CD14-positive monocyte (primary cell): ENCODE measurements at regions not wholly inside any gene's neighbourhood (a gene's known extent, or its start where the extent isn't known, plus 50 kb on each side); places are given as distances from the start of the nearest gene placed in this dataset.

Experiments
- DNase-seq, 3 donors: peaks; one replicate each; pipeline ENCODE4 v3.0.0-alpha.2; 2011 to 2022
- H2AFZ ChIP-seq: 2 replicates; pipeline ENCODE4 v1.6.0; 2012; ENCODE audit warnings: mild to moderate bottlenecking, low read depth, low read length, inconsistent platforms; ENCODE audit not compliant: insufficient read depth, poor library complexity, severe bottlenecking
- H3K27ac ChIP-seq, 2 donors: 1 replicate in 1 of 2; 2 replicates in 1 of 2; pipeline ENCODE4 v1.5.1; 2012 to 2013; ENCODE audit warnings: low read length in 2 of 2, control low read depth in 1 of 2, inconsistent platforms in 1 of 2, low read depth in 1 of 2, mild to moderate bottlenecking in 1 of 2
- H3K27me3 ChIP-seq, 2 donors: one replicate each; pipeline versions ENCODE4 v1.6.0 to v1.6.1; 2011 to 2013; ENCODE audit warnings: low read length in 2 of 2; ENCODE audit not compliant: control insufficient read depth in 2 of 2, insufficient read depth in 2 of 2
- H3K36me3 ChIP-seq, 2 donors: replicated peaks in 1 of 2; 1 replicate in 1 of 2; 2 replicates in 1 of 2; pipeline versions ENCODE4 v1.5.1 to v1.6.1; 2012 to 2013; ENCODE audit warnings: low read length in 2 of 2, control low read depth in 1 of 2, inconsistent platforms in 1 of 2, mild to moderate bottlenecking in 1 of 2; ENCODE audit not compliant: insufficient read depth in 2 of 2, control insufficient read depth in 1 of 2
- H3K4me1 ChIP-seq, 2 donors: 1 replicate in 1 of 2; 2 replicates in 1 of 2; pipeline versions ENCODE4 v1.5.1 to v1.6.1; 2012 to 2013; ENCODE audit warnings: low read length in 2 of 2, control low read depth in 1 of 2, inconsistent platforms in 1 of 2, mild to moderate bottlenecking in 1 of 2, moderate library complexity in 1 of 2; ENCODE audit not compliant: insufficient read depth in 2 of 2, control insufficient read depth in 1 of 2
- H3K4me2 ChIP-seq: replicated peaks from 2 replicates; pipeline ENCODE3; 2012; ENCODE audit warnings: low read length, moderate library complexity, mild to moderate bottlenecking; ENCODE audit not compliant: poor library complexity, severe bottlenecking; ENCODE audit errors: extremely low read depth
- H3K4me3 ChIP-seq, 3 experiments: fragments of 200-600 bp in 1 of 3; sonication (generic) in 1 of 3; replicated peaks in 1 of 3; 1 replicate in 2 of 3; 2 replicates in 1 of 3; pipeline ENCODE4 v1.5.1; 2011 to 2013; ENCODE audit warnings: low read length in 3 of 3, mild to moderate bottlenecking in 3 of 3, control low read depth in 2 of 3, low read depth in 2 of 3, inconsistent platforms in 1 of 3, moderate library complexity in 1 of 3
- H3K79me2 ChIP-seq: 2 replicates; pipeline ENCODE4 v1.6.0; 2012; ENCODE audit warnings: mild to moderate bottlenecking, control low read depth, inconsistent platforms, low read length, moderate library complexity; ENCODE audit not compliant: insufficient read depth
- H3K9ac ChIP-seq: 2 replicates; pipeline ENCODE4 v1.6.0; 2017; ENCODE audit warnings: low read length, mild to moderate bottlenecking; ENCODE audit not compliant: insufficient read depth, poor library complexity, severe bottlenecking
- H3K9me3 ChIP-seq, 2 donors: replicated peaks in 1 of 2; 1 replicate in 1 of 2; 2 replicates in 1 of 2; pipeline versions ENCODE4 v1.5.1 to v1.6.1; 2012 to 2013; ENCODE audit warnings: low read length in 2 of 2, control low read depth in 1 of 2; ENCODE audit not compliant: control insufficient read depth in 1 of 2, insufficient read depth in 1 of 2
- H4K20me1 ChIP-seq: 2 replicates; pipeline ENCODE4 v1.6.0; 2012; ENCODE audit warnings: mild to moderate bottlenecking, low read length, control low read depth, moderate library complexity; ENCODE audit not compliant: insufficient read depth
- H3K27ac Mint-ChIP-seq, 7 donors: one replicate each; pipeline ENCODE4 v1.8.0; 2020; ENCODE audit warnings: mild to moderate bottlenecking in 7 of 7, mixed read lengths in 7 of 7, moderate library complexity in 6 of 7, inconsistent platforms in 2 of 7
- H3K27me3 Mint-ChIP-seq, 3 donors: one replicate each; pipeline ENCODE4 v1.8.0; 2021 to 2022; ENCODE audit warnings: low read depth in 3 of 3, mild to moderate bottlenecking in 3 of 3, mixed read lengths in 3 of 3, moderate library complexity in 3 of 3, inconsistent platforms in 1 of 3
- H3K36me3 Mint-ChIP-seq, 2 donors: one replicate each; pipeline ENCODE4 v1.8.0; 2020; ENCODE audit warnings: mixed read lengths in 2 of 2, inconsistent platforms in 1 of 2, mild to moderate bottlenecking in 1 of 2
- H3K4me1 Mint-ChIP-seq: one replicate; pipeline ENCODE4 v1.8.0; 2020; ENCODE audit warnings: mild to moderate bottlenecking, mixed read lengths
- H3K4me3 Mint-ChIP-seq, 2 donors: one replicate each; pipeline ENCODE4 v1.8.0; 2020; ENCODE audit warnings: mild to moderate bottlenecking in 2 of 2, mixed read lengths in 2 of 2, moderate library complexity in 1 of 2
- H3K9me3 Mint-ChIP-seq, 7 donors: one replicate each; pipeline ENCODE4 v1.8.0; 2020 to 2022; ENCODE audit warnings: mixed read lengths in 7 of 7, mild to moderate bottlenecking in 6 of 7, moderate library complexity in 6 of 7, inconsistent platforms in 2 of 7
- CTCF ChIP-seq: fragments of 200-600 bp; IDR thresholded peaks from one replicate; pipeline ENCODE4 v1.8.0; 2022; ENCODE audit warnings: antibody characterized with exemption, mild to moderate bottlenecking
- WGBS: methylation state at CpG from one replicate; pipeline ENCODE4 v1.1.5; 2013; ENCODE audit warnings: missing lambda C conversion rate; ENCODE audit not compliant: insufficient coverage; 5-methylcytosine and 5-hydroxymethylcytosine counted together
- intact Hi-C, 2 donors: fragments of 100-400 bp; cut with micrococcal nuclease; formaldehyde crosslinking; loops; one replicate each; pipeline versions ENCODE4 v1.15.0 to v1.15.1; 2023

GRCh38 chr13:62060570-62060969 lies 644.9 kb upstream of the PCDH20 start:
- Histone ChIP-seq H3K27ac (no peak overlapping the region), H4K20me1 (no peaks in the 10 kb centered on the region), H2AFZ (no peak overlapping the region), H3K79me2 (no peaks in the 10 kb centered on the region), H3K36me3 (no peaks in the 10 kb centered on the region), H3K4me3 (no peak overlapping the region), H3K9ac (no peak overlapping the region), H3K27me3 (no peaks in the 10 kb centered on the region), H3K4me1 (no peaks in the 10 kb centered on the region), H3K9me3 (no peaks in the 10 kb centered on the region), H3K4me2 (no peak overlapping the region)
- Mint-ChIP-seq H3K4me3 (no peak overlapping the region), H3K27me3 (peaks cover 0 to 2% (median 0%) of the 10 kb centered on the region in 3 donors), H3K4me1 (no peaks in the 10 kb centered on the region), H3K36me3 (no peaks in the 10 kb centered on the region), H3K27ac (no peak overlapping the region), H3K9me3 (peaks cover 0 to 2% (median 0%) of the 10 kb centered on the region in 7 donors)
- intact Hi-C loops = no loop called here
- WGBS = no CpG with 5 or more reads among the region's 2 CpGs
- no peak for DNase-seq
- TF ChIP-seq CTCF = no peak

- no CpG with 5 or more reads among the region's 2 CpGs for WGBS
- H3K36me3 ChIP-seq = no peaks in the 10 kb centered on the region
- Mint-ChIP-seq H3K27me3 (peaks cover 0 to 2% (median 0%) of the 10 kb centered on the region in 3 donors), H3K36me3 (no peaks in the 10 kb centered on the region), H3K4me3 (no peak overlapping the region), H3K4me1 (no peaks in the 10 kb centered on the region), H3K9me3 (peaks cover 0 to 4% (median under 1%) of the 10 kb centered on the region in 7 donors), H3K27ac (no peak overlapping the region)
- no peak overlapping the region for H2AFZ ChIP-seq
- no peaks in the 10 kb centered on the region for H3K79me2 ChIP-seq
- peaks cover 0 to 2% of the 10 kb centered on the region in 2 donors for H3K9me3 ChIP-seq
- no peak overlapping the region for H3K4me3 ChIP-seq
- no peak overlapping the region for H3K27ac ChIP-seq
- TF ChIP-seq CTCF = no peak
- H3K4me2 ChIP-seq = no peak overlapping the region
- no peak for DNase-seq
- H3K27me3 ChIP-seq = no peaks in the 10 kb centered on the region
- intact Hi-C loops = no loop called here
- no peaks in the 10 kb centered on the region for H3K4me1 ChIP-seq
- H3K9ac ChIP-seq = no peak overlapping the region
- H4K20me1 ChIP-seq = no peaks in the 10 kb centered on the region
These were observed 641.6 kb upstream of the PCDH20 start for GRCh38 chr13:62057286-62057685.
